ACC112 (cell line): ENCODE measurements at regions not wholly inside any gene's neighbourhood (a gene's known extent, or its start where the extent isn't known, plus 50 kb on each side); places are given as distances from the start of the nearest gene placed in this dataset.
A peak's percentile ranks its signal among the peaks of the same experiment; 100 is the strongest.

Experiments used
- H2AFZ ChIP-seq: fragments of 200-600 bp; sonication (generic); one replicate; pipeline ENCODE4 v1.6.0; 2017; ENCODE audit warnings: antibody characterized with exemption, low read length; ENCODE audit not compliant: unreplicated experiment
- H3K27ac ChIP-seq: fragments of 200-600 bp; sonication (generic); 2 replicates; pipeline ENCODE4 v1.5.1; 2014; ENCODE audit warnings: low read depth, mild to moderate bottlenecking, antibody characterized with exemption, low read length, moderate library complexity
- H3K27me3 ChIP-seq: fragments of 200-600 bp; sonication (generic); 2 replicates; pipeline ENCODE4 v1.6.1; 2014; ENCODE audit warnings: mild to moderate bottlenecking, antibody characterized with exemption, low read length, moderate library complexity, mixed read lengths; ENCODE audit not compliant: insufficient read depth
- H3K36me3 ChIP-seq: fragments of 200-600 bp; sonication (generic); 2 replicates; pipeline ENCODE4 v1.6.1; 2016; ENCODE audit warnings: mild to moderate bottlenecking, antibody characterized with exemption, low read length, moderate library complexity, mixed read lengths; ENCODE audit not compliant: insufficient read depth
- H3K4me1 ChIP-seq: fragments of 200-600 bp; sonication (generic); one replicate; pipeline ENCODE4 v1.6.1; 2016; ENCODE audit warnings: low read length, mixed read lengths; ENCODE audit not compliant: insufficient read depth, unreplicated experiment, control insufficient read depth
- H3K4me3 ChIP-seq: fragments of 200-600 bp; sonication (generic); 2 replicates; pipeline ENCODE4 v1.5.1; 2014; ENCODE audit warnings: mild to moderate bottlenecking, low read depth, low read length
- H3K79me2 ChIP-seq: fragments of 200-600 bp; sonication (generic); one replicate; pipeline ENCODE4 v1.6.0; 2016; ENCODE audit warnings: low read length; ENCODE audit not compliant: control insufficient read depth, unreplicated experiment, insufficient read depth

DNA sequence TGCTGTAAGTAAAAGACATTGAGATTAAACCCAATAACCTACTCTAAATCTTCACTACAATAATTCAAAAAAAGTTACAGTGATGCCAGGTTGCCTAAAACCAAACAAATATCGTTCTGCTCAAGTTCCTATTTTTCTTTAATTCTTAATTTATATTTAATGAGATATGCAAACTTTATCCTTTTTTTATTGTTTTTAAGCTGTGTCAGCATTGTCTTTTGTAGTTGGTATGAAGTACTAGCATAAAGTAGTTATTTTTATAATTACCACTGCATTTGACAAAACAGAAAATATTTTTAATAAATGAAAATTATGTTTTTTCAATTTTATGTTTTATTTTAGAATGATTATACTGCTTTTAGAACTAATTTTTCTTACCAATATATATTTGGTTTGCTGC is 1431.1 kb upstream of the PCDH7 start:
- no peak overlapping the region for H2AFZ ChIP-seq
- no peak overlapping the region for H3K27ac ChIP-seq
- no peaks in the 10 kb centered on the region for H3K36me3 ChIP-seq
- H3K27me3 ChIP-seq: no peaks in the 10 kb centered on the region
- H3K79me2 ChIP-seq: no peaks in the 10 kb centered on the region
- no peaks in the 10 kb centered on the region for H3K4me1 ChIP-seq
- no peak overlapping the region for H3K4me3 ChIP-seq

- H3K27ac ChIP-seq: no peak overlapping the region
- H3K27me3 ChIP-seq: no peaks in the 10 kb centered on the region
- H3K4me1 ChIP-seq: no peaks in the 10 kb centered on the region
- no peaks in the 10 kb centered on the region for H3K36me3 ChIP-seq
- no peak overlapping the region for H3K4me3 ChIP-seq
- H2AFZ ChIP-seq: no peak overlapping the region
- no peaks in the 10 kb centered on the region for H3K79me2 ChIP-seq
Observed at GRCh38 chr4:29295280-29295679, 1424.9 kb upstream of the PCDH7 start.

GRCh38 chr4:29304595-29304994 is 1415.6 kb upstream of the PCDH7 start:
- no peak overlapping the region for H2AFZ ChIP-seq
- no peaks in the 10 kb centered on the region for H3K36me3 ChIP-seq
- no peaks in the 10 kb centered on the region for H3K27me3 ChIP-seq
- no peaks in the 10 kb centered on the region for H3K79me2 ChIP-seq
- H3K4me1 ChIP-seq: peaks cover 14% of the 10 kb centered on the region
- H3K4me3 ChIP-seq: no peak overlapping the region
- H3K27ac ChIP-seq: no peak overlapping the region

DNA sequence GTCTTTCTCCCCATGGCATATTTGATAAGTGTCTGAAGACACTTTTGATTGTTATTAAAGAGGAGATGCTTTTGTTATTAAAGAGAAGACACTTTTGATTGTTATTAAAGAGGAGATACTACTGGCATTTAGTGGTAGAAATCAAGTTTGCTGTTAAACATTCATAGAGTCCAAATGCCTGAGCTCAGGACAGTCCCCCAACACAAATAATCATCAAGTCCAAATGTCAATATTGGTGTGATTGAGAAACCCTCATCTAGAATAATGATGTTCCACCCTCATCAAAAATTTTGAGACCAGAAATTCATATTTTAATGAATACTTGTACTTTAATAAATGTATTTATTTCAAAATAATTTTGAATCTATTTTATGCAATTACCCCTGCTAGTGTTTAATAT is 1412.9 kb upstream of the PCDH7 start:
- H3K27me3 ChIP-seq: no peaks in the 10 kb centered on the region
- H3K4me1 ChIP-seq: peaks cover 36% of the 10 kb centered on the region
- H3K36me3 ChIP-seq: no peaks in the 10 kb centered on the region
- no peak overlapping the region for H2AFZ ChIP-seq
- H3K79me2 ChIP-seq: no peaks in the 10 kb centered on the region
- H3K27ac ChIP-seq: no peak overlapping the region
- H3K4me3 ChIP-seq: no peak overlapping the region

GRCh38 chr4:29307755-29308154 is 1412.4 kb upstream of the PCDH7 start:
- Histone ChIP-seq H3K36me3 (no peaks in the 10 kb centered on the region), H3K4me3 (no peak overlapping the region), H3K79me2 (no peaks in the 10 kb centered on the region), H2AFZ (no peak overlapping the region), H3K27ac (no peak overlapping the region), H3K4me1 (peaks cover 36% of the 10 kb centered on the region), H3K27me3 (no peaks in the 10 kb centered on the region)

- peak overlapping the region; percentile 71 for H3K27ac ChIP-seq
- no peaks in the 10 kb centered on the region for H3K36me3 ChIP-seq
- H3K79me2 ChIP-seq: no peaks in the 10 kb centered on the region
- peak overlapping the region; percentile 36; the same call in 1 of the 2 replicates for H3K4me3 ChIP-seq
- H3K4me1 ChIP-seq: peaks cover 36% of the 10 kb centered on the region
- H3K27me3 ChIP-seq: no peaks in the 10 kb centered on the region
- peak overlapping the region; percentile 73 for H2AFZ ChIP-seq
Observed at GRCh38 chr4:29309050-29309449, 1411.1 kb upstream of the PCDH7 start.

GRCh38 chr4:29310252-29310651 is 1409.9 kb upstream of the PCDH7 start:
- Histone ChIP-seq H3K36me3 (no peaks in the 10 kb centered on the region), H2AFZ (peak overlapping the region; percentile 59), H3K4me1 (peaks cover 36% of the 10 kb centered on the region), H3K27me3 (no peaks in the 10 kb centered on the region), H3K79me2 (no peaks in the 10 kb centered on the region), H3K27ac (peak overlapping the region; percentile 71), H3K4me3 (no peak overlapping the region)

DNA sequence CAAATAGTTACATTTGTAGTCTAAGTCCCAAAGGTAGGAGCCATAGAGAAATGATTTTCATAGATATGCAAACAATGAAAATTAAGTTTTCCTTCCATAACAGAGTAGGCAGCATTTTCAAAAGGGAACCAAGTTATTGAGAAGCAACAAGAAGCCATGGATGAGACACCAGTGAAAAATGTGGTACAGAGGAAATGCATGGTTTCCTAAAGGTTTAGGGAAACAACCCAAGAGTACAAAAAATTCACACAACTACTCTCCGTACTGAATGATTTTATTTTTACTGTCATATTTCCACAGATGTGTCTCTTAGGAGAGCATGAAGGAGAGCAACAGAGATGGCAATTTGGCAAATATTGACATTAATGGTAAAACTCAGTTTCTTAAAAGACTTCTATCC is 1408.9 kb upstream of the PCDH7 start:
- no peaks in the 10 kb centered on the region for H3K27me3 ChIP-seq
- no peaks in the 10 kb centered on the region for H3K79me2 ChIP-seq
- no peak overlapping the region; the same call in 1 of the 2 replicates for H3K4me3 ChIP-seq
- no peaks in the 10 kb centered on the region for H3K36me3 ChIP-seq
- H2AFZ ChIP-seq: peak overlapping the region; percentile 59
- peaks cover 36% of the 10 kb centered on the region for H3K4me1 ChIP-seq
- peak overlapping the region; percentile 56 for H3K27ac ChIP-seq

- Histone ChIP-seq H2AFZ (no peak overlapping the region), H3K27ac (no peak overlapping the region; the same call in 1 of the 2 replicates), H3K36me3 (no peaks in the 10 kb centered on the region), H3K27me3 (no peaks in the 10 kb centered on the region), H3K79me2 (no peaks in the 10 kb centered on the region), H3K4me3 (no peak overlapping the region), H3K4me1 (peaks cover 9% of the 10 kb centered on the region)
Observed at GRCh38 chr4:29319663-29320340, 1400.4 kb upstream of the PCDH7 start.

GRCh38 chr4:29320947-29321620 is 1399.1 kb upstream of the PCDH7 start:
- Histone ChIP-seq H3K79me2 (no peaks in the 10 kb centered on the region), H3K4me1 (peaks cover 9% of the 10 kb centered on the region), H3K4me3 (no peak overlapping the region), H3K36me3 (no peaks in the 10 kb centered on the region), H3K27ac (no peak overlapping the region), H3K27me3 (no peaks in the 10 kb centered on the region), H2AFZ (no peak overlapping the region)

DNA sequence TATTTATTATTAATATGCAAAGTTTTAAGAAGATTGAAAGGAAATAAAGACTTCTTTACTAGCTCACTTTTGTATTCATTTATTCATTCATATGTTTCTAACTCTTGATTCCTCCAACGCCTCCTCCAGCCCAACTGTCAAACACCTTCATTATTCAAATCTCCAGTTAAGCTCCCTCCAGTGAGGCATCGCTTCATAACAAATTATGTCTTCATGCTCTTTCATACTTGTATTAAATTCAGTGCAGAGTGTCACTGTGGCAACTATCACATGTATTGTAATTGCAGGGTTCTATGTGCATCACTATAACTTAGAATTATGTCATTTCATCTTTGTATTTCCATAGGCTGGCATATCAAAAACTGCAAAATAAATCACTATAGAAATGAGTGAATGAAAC is 1394.2 kb upstream of the PCDH7 start:
- no peaks in the 10 kb centered on the region for H3K79me2 ChIP-seq
- no peak overlapping the region for H3K4me3 ChIP-seq
- no peak overlapping the region for H2AFZ ChIP-seq
- H3K27ac ChIP-seq: no peak overlapping the region
- no peaks in the 10 kb centered on the region for H3K27me3 ChIP-seq
- no peaks in the 10 kb centered on the region for H3K4me1 ChIP-seq
- H3K36me3 ChIP-seq: no peaks in the 10 kb centered on the region
